ENCODE measurements at regions not wholly inside any gene's neighbourhood (a gene's known extent, or its start where the extent isn't known, plus 50 kb on each side); places are given as distances from the start of the nearest gene placed in this dataset.

GRCh38 chr10:131730771-131731497 lies 169.9 kb upstream of the PPP2R2D start:
- TF ChIP-seq CTCF (IDR thresholded peaks at IDR 0.05) (no peak), POLR2A (IDR thresholded peaks at IDR 0.05) (no peak)

Data from Peyer's patch (tissue), 4 donors.